Sigmoid colon (tissue), 4 donors: ENCODE measurements at regions not wholly inside any gene's neighbourhood (a gene's known extent, or its start where the extent isn't known, plus 50 kb on each side); places are given as distances from the start of the nearest gene placed in this dataset.

ENCODE experiments used
- EP300 ChIP-seq, 4 donors: sonication (generic); formaldehyde crosslinking; IDR thresholded peaks; one replicate each; pipeline ENCODE4 v1.6.1; 2017; ENCODE audit warnings: antibody characterized with exemption in 4 of 4
- POLR2A ChIP-seq, 2 donors: fragments of 450-650 bp; IDR thresholded peaks; one replicate each; pipeline ENCODE4 v1.6.1; 2016; ENCODE audit warnings: antibody characterized with exemption in 2 of 2, mild to moderate bottlenecking in 2 of 2, moderate library complexity in 2 of 2
- POLR2AphosphoS5 ChIP-seq, 4 donors: sonication (generic); formaldehyde crosslinking; IDR thresholded peaks; one replicate each; pipeline ENCODE4 v1.6.1; 2017; ENCODE audit warnings: antibody characterized with exemption in 4 of 4
- TF ChIP-seq, protein P1 (sequence below), 4 experiments: fragments of 450-650 bp in 3 of 4; fragments of 200-600 bp in 1 of 4; IDR thresholded peaks; one replicate each; pipeline ENCODE4 v1.5.1; 2016 to 2019; ENCODE audit warnings: antibody characterized with exemption in 4 of 4, mild to moderate bottlenecking in 3 of 4, moderate library complexity in 2 of 4

DNA sequence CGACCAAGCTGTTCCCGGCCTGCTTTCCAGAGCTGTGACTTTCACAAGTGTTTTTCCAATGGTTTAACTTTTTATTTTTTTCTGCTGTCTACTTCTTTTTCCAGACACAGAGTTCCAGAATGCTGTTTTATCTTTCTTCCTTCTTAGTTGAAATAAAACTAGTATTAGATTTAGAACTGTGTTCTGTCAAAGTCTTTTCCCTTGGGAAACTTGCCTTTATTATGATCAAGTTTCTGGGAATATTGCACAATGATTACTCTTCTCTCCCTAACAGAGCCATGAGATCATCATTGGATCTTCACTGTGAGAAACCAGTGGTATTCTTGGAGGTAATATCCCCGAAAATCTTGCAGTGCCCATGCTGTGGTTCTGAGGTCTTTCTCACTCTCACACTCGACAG, 104.9 kb upstream of the KCND2 start:
- TF ChIP-seq, protein P1, sequence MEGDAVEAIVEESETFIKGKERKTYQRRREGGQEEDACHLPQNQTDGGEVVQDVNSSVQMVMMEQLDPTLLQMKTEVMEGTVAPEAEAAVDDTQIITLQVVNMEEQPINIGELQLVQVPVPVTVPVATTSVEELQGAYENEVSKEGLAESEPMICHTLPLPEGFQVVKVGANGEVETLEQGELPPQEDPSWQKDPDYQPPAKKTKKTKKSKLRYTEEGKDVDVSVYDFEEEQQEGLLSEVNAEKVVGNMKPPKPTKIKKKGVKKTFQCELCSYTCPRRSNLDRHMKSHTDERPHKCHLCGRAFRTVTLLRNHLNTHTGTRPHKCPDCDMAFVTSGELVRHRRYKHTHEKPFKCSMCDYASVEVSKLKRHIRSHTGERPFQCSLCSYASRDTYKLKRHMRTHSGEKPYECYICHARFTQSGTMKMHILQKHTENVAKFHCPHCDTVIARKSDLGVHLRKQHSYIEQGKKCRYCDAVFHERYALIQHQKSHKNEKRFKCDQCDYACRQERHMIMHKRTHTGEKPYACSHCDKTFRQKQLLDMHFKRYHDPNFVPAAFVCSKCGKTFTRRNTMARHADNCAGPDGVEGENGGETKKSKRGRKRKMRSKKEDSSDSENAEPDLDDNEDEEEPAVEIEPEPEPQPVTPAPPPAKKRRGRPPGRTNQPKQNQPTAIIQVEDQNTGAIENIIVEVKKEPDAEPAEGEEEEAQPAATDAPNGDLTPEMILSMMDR (IDR thresholded peaks at IDR 0.05): no peak
- TF ChIP-seq POLR2AphosphoS5 (IDR thresholded peaks at IDR 0.05): peak in 3 of 4 donors; percentile 46 to 67 (median 64)
- TF ChIP-seq EP300 (IDR thresholded peaks at IDR 0.05): no peak
- no peak for TF ChIP-seq POLR2A (IDR thresholded peaks at IDR 0.05)
